SJSA1 (cell line): ENCODE measurements at regions not wholly inside any gene's neighbourhood (a gene's known extent, or its start where the extent isn't known, plus 50 kb on each side); places are given as distances from the start of the nearest gene placed in this dataset.

ENCODE experiments used
- DNase-seq, 2 experiments: peaks; one replicate each; pipeline ENCODE4 v3.0.0-alpha.2; 2015 to 2020; ENCODE audit warnings: low spot score in 2 of 2, low read depth in 1 of 2
- H3K27ac ChIP-seq: fragments of 250-450 bp; sonication (Bioruptor Pico); 2 replicates; pipeline ENCODE4 v1.5.1; 2020; ENCODE audit warnings: mild to moderate bottlenecking, moderate library complexity
- H3K27me3 ChIP-seq: fragments of 250-450 bp; sonication (Bioruptor Pico); replicated peaks from 2 replicates; pipeline ENCODE4 v1.5.1; 2020; ENCODE audit warnings: mild to moderate bottlenecking, moderate library complexity
- H3K36me3 ChIP-seq: fragments of 250-450 bp; sonication (Bioruptor Pico); 2 replicates; pipeline ENCODE4 v1.5.1; 2020; ENCODE audit warnings: mild to moderate bottlenecking
- H3K4me1 ChIP-seq: fragments of 250-450 bp; sonication (Bioruptor Pico); replicated peaks from 2 replicates; pipeline ENCODE4 v1.6.1; 2021; ENCODE audit warnings: mild to moderate bottlenecking
- H3K4me3 ChIP-seq: fragments of 250-450 bp; sonication (Bioruptor Pico); 2 replicates; pipeline ENCODE4 v1.5.1; 2020; ENCODE audit warnings: mild to moderate bottlenecking
- H3K9me3 ChIP-seq: fragments of 250-450 bp; sonication (Bioruptor Pico); replicated peaks from 2 replicates; pipeline ENCODE4 v1.5.1; 2020; ENCODE audit warnings: mild to moderate bottlenecking

GRCh38 chr16:76970087-76970744 is 220.8 kb upstream of the MON1B start:
- no peaks in the 10 kb centered on the region for H3K4me1 ChIP-seq
- DNase-seq: no peak
- H3K9me3 ChIP-seq: no peaks in the 10 kb centered on the region; the same call in 1 of the 2 replicates
- H3K27me3 ChIP-seq: no peaks in the 10 kb centered on the region
- H3K36me3 ChIP-seq: no peaks in the 10 kb centered on the region
- H3K4me3 ChIP-seq: no peak overlapping the region
- H3K27ac ChIP-seq: no peak overlapping the region

DNA sequence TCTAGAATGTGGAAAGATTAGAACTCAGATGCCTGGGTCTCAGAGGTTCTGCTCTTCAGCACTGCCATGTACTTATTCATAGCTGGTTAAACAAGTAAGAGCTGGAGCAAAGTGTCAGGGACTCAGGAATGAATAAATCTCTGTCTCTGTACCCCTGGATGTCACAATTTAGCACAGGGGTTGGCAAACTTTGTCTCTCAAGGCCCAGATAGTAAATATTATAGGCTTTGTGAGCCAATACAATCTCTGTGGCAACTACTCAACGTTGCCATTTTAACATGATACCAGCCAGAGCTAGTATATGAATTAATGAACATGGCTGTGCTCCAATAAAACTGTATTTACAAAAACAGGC is 220.3 kb upstream of the MON1B start:
- Histone ChIP-seq H3K9me3 (no peaks in the 10 kb centered on the region; the same call in 1 of the 2 replicates), H3K27me3 (no peaks in the 10 kb centered on the region), H3K36me3 (no peaks in the 10 kb centered on the region), H3K4me3 (no peak overlapping the region), H3K4me1 (no peaks in the 10 kb centered on the region), H3K27ac (no peak overlapping the region)
- no peak for DNase-seq

DNA sequence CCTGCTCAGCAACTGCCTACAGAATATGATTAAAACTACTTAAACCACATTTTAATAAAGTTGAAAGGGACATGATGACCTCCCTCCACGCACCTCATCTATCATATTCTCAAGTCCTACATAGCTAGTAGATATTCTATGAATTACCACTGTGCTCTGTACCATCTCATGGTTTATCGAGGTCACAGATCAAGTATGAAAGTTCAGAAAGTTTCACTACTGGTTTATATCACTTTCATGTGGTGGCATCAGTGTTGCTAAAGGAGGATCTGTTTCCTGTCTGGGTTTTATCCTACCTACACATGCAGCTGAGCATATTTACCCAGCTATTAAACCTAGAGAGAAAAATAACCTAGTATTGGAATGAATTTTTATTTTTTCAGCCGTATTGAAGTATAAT is 214.9 kb upstream of the MON1B start:
- H3K4me1 ChIP-seq: no peaks in the 10 kb centered on the region
- no peak overlapping the region for H3K27ac ChIP-seq
- H3K4me3 ChIP-seq: no peak overlapping the region
- no peak for DNase-seq
- no peaks in the 10 kb centered on the region for H3K36me3 ChIP-seq
- no peaks in the 10 kb centered on the region for H3K27me3 ChIP-seq
- no peaks in the 10 kb centered on the region; the same call in 1 of the 2 replicates for H3K9me3 ChIP-seq

DNA sequence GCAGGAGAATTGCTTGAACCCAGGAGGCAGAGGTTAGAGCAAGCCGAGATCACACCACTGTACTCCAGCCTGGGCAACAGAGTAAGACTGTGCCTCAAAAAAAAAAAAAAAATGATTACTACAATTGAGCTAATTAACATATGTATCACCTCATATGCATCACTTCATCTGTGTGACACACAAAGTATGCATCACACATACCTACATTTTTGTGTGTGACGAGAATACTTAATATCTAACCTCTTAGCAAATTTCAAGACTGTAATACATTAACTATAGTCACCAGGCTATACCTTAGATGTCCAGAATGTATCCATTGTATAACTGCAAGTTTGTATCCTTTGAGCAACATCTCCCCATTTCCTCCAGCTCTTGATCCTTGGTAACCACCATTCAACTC is 214.2 kb upstream of the MON1B start:
- Histone ChIP-seq H3K27me3 (no peaks in the 10 kb centered on the region), H3K4me1 (no peaks in the 10 kb centered on the region), H3K27ac (no peak overlapping the region), H3K36me3 (no peaks in the 10 kb centered on the region), H3K9me3 (no peaks in the 10 kb centered on the region; the same call in 1 of the 2 replicates), H3K4me3 (no peak overlapping the region)
- DNase-seq: no peak

DNA sequence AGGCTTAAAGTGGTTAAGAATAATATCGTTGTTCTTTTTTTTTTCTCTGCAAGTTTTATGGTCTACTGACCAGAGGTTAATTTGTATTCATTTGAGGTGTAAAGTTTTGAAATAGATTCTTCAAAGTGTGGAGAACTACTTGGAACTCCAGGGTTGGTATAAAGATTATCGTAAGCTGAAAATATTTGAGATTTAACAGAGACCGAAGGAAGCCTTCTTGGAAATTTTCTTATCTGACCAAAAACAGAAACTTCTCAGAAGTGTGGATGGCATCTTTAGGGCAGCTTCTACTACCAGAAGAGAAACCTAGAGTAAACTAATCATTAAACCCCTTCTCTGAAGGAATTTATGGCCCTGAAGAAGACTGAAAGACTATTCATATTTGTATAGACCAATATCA is 206.8 kb upstream of the MON1B start:
- H3K9me3 ChIP-seq: no peaks in the 10 kb centered on the region
- no peaks in the 10 kb centered on the region for H3K27me3 ChIP-seq
- H3K4me1 ChIP-seq: no peaks in the 10 kb centered on the region
- no peaks in the 10 kb centered on the region for H3K36me3 ChIP-seq
- no peak overlapping the region for H3K27ac ChIP-seq
- DNase-seq: no peak
- H3K4me3 ChIP-seq: no peak overlapping the region

- DNase-seq: no peak
- Histone ChIP-seq H3K9me3 (no peaks in the 10 kb centered on the region), H3K36me3 (no peaks in the 10 kb centered on the region), H3K27ac (no peak overlapping the region), H3K4me3 (no peak overlapping the region), H3K4me1 (no peaks in the 10 kb centered on the region), H3K27me3 (no peaks in the 10 kb centered on the region)
Observed at GRCh38 chr16:76985392-76986045, 205.5 kb upstream of the MON1B start.

DNA sequence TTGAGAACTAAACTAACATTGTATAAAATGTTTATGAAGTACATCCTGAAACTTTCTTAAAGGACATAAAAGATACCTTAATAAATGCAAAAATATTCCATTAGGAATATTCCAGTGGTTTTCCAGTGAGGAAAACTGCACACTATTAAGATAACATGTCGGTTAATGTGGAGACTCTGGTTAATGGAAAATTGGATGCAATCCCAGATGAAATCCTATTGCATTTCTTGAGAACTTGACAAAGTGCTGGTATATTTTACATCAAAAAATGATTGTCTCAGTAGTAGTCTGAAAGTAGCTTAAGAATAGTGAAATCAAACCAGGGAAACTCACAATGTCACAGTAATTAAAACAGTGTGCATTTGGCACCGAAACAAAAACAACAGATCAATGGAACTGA is 202.5 kb upstream of the MON1B start:
- Histone ChIP-seq H3K27ac (no peak overlapping the region), H3K36me3 (no peaks in the 10 kb centered on the region), H3K27me3 (no peaks in the 10 kb centered on the region), H3K4me1 (no peaks in the 10 kb centered on the region), H3K4me3 (no peak overlapping the region), H3K9me3 (no peaks in the 10 kb centered on the region)
- DNase-seq: no peak

DNA sequence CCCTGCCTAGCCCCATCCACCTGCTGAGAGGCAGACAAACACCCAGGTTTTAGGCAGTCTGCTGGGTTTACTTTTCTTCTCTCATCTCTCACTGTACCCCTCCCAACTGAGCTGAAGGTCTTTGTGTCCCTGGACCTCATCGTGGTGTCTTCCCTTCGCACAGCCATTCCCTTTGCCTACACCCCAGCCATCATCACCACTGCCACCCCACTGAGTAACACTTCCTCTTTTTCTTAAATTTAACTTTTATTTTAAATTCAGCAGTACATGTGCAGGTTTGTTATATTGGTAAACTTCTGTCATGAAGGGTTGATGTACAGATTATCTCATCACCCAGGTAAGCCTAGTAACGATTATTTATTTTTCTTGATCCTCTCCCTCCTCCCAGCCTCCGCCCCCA is 188.3 kb upstream of the MON1B start:
- no peaks in the 10 kb centered on the region for H3K4me1 ChIP-seq
- no peak for DNase-seq
- H3K27ac ChIP-seq: no peak overlapping the region
- H3K27me3 ChIP-seq: no peaks in the 10 kb centered on the region
- H3K9me3 ChIP-seq: no peaks in the 10 kb centered on the region
- no peak overlapping the region for H3K4me3 ChIP-seq
- H3K36me3 ChIP-seq: no peaks in the 10 kb centered on the region

GRCh38 chr16:77009453-77009852 is 181.5 kb upstream of the MON1B start:
- H3K9me3 ChIP-seq: no peaks in the 10 kb centered on the region
- H3K27me3 ChIP-seq: 0 out of 2 replicates have a peak, but pooled peaks cover 3% of the 10 kb centered on the region
- H3K4me3 ChIP-seq: no peak overlapping the region
- H3K36me3 ChIP-seq: no peaks in the 10 kb centered on the region
- H3K4me1 ChIP-seq: no peaks in the 10 kb centered on the region
- H3K27ac ChIP-seq: no peak overlapping the region
- DNase-seq: no peak

DNA sequence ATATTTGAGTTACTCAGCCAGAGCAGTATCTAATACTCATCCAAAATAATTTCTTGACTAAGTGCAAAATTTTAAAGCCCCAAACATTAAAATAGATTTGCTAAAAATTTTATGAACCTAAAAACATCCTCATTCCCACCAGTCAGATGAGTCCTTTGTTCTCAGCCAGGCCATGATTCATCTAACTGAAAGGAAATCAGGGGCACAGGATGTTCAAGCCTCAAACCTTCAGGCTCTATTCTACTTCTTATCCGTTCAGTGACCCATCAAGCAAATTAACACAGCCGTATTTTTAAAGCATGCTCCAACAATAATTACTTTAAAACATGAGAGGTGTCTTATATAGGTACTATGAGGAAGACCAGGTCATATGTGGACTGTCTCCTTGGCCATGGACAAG is 176.5 kb upstream of the MON1B start:
- Histone ChIP-seq H3K27ac (no peak overlapping the region), H3K4me1 (no peaks in the 10 kb centered on the region), H3K4me3 (no peak overlapping the region), H3K9me3 (no peaks in the 10 kb centered on the region), H3K36me3 (no peaks in the 10 kb centered on the region), H3K27me3 (0 out of 2 replicates have a peak, but pooled peaks cover 3% of the 10 kb centered on the region)
- no peak for DNase-seq

- no peak for DNase-seq
- Histone ChIP-seq H3K27me3 (no peaks in the 10 kb centered on the region), H3K36me3 (no peaks in the 10 kb centered on the region), H3K27ac (no peak overlapping the region), H3K9me3 (no peaks in the 10 kb centered on the region), H3K4me3 (no peak overlapping the region), H3K4me1 (no peaks in the 10 kb centered on the region)
Observed at GRCh38 chr16:77030600-77030999, 160.4 kb upstream of the MON1B start.

- Histone ChIP-seq H3K27ac (no peak overlapping the region), H3K4me3 (no peak overlapping the region), H3K9me3 (no peaks in the 10 kb centered on the region), H3K36me3 (no peaks in the 10 kb centered on the region), H3K27me3 (no peaks in the 10 kb centered on the region), H3K4me1 (no peaks in the 10 kb centered on the region)
- DNase-seq: no peak
Observed at GRCh38 chr16:77033516-77033915, 157.5 kb upstream of the MON1B start.

- no peaks in the 10 kb centered on the region for H3K4me1 ChIP-seq
- no peak overlapping the region for H3K27ac ChIP-seq
Observed at GRCh38 chr16:77035361-77035760, 155.6 kb upstream of the MON1B start.

GRCh38 chr16:77037696-77038347 is 153.2 kb upstream of the MON1B start:
- H3K9me3 ChIP-seq: no peaks in the 10 kb centered on the region
- no peaks in the 10 kb centered on the region for H3K36me3 ChIP-seq
- DNase-seq: no peak
- H3K4me3 ChIP-seq: no peak overlapping the region
- no peaks in the 10 kb centered on the region for H3K27me3 ChIP-seq
- H3K27ac ChIP-seq: no peak overlapping the region
- H3K4me1 ChIP-seq: no peaks in the 10 kb centered on the region

More at GRCh38 chr16:77035361-77035760, 155.6 kb upstream of the MON1B start:
- DNase-seq: no peak
- no peaks in the 10 kb centered on the region for H3K36me3 ChIP-seq
- H3K4me3 ChIP-seq: no peak overlapping the region
- no peaks in the 10 kb centered on the region for H3K27me3 ChIP-seq
- no peaks in the 10 kb centered on the region for H3K9me3 ChIP-seq
